Stimulated activated CD4-positive, alpha-beta T cell treated with anti-CD3 and anti-CD28 coated beads, Interleukin-12 subunit alpha, Interleukin-12 subunit beta, amount 100 ng/mL, for 4 hours (primary cell): ENCODE measurements at regions not wholly inside any gene's neighbourhood (a gene's known extent, or its start where the extent isn't known, plus 50 kb on each side); places are given as distances from the start of the nearest gene placed in this dataset.

Experiments
- DNase-seq: peaks from one replicate; pipeline ENCODE4 v3.0.0-alpha.2; 2020

DNA sequence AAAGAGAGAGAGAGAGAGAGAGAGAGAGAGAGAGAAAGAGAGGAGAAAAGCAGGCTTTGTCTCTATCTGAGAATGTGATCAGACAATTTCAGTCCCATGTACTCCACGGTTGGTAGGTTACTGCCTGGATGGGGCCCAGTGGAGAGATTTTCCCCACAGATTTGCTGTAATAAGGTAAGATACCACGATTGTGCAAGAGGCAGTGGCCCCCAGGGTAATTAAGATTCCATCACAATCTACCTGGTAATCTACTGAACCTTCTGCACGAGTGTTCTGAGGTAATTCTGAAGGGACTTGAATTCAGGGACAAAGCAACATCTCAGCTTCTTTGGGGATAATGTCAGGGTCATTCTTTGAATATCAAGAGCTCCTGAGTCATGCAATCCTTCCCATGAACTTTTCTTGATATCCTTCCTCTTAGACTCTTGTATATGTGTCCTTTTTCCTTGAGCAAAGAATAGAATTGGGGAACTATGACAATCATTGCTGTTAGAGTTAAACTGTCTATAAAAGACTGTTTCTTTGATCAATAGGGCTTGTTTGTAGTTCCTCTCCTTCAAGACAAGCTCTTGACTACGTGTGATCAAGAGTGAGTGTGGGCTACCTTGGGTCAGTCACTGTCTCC, 306.6 kb downstream of the MAF start:
- no peak for DNase-seq

DNA sequence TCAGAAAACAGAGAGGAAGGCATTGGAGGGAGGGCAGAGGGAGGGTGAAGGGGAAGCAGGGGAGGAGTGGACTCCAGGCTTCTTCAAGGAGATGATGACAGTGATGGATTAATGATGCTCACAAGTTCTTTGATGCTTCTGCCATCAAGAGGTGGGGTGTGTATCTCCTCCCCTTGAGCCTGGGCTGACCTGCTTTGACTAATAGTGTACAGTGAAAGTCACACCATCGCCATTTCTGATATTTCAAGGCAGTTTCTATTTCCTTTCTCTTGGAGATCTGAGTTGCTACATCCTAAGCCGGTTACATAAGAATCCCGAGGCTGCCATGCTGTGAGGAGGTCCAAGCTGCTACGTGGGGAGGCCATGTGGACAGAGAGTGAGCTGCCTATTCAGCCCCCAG, 312.5 kb downstream of the MAF start:
- DNase-seq: no peak

DNA sequence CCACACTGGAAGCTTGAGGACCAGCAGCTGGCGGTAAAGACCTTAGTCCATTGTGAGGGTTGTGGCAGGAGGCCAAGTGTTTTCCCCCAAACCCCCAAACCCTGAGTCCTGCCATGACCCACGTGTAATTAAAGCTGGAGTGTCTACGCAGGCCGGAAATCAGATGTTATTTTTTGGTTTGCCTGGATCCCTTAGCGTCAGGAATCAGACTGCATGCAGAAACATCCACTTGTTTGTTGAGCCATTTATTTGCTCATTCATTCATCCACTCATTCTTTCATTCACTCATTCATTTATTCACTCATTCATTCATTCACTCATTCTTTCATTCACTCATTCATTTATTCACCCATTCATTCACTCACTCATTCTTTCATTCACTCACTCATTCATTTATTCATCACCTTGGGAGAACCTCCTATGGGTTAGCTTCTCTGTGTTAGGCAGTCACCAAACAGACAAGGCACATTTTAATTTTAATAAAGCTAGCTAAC, 313.1 kb downstream of the MAF start:
- no peak for DNase-seq

DNA sequence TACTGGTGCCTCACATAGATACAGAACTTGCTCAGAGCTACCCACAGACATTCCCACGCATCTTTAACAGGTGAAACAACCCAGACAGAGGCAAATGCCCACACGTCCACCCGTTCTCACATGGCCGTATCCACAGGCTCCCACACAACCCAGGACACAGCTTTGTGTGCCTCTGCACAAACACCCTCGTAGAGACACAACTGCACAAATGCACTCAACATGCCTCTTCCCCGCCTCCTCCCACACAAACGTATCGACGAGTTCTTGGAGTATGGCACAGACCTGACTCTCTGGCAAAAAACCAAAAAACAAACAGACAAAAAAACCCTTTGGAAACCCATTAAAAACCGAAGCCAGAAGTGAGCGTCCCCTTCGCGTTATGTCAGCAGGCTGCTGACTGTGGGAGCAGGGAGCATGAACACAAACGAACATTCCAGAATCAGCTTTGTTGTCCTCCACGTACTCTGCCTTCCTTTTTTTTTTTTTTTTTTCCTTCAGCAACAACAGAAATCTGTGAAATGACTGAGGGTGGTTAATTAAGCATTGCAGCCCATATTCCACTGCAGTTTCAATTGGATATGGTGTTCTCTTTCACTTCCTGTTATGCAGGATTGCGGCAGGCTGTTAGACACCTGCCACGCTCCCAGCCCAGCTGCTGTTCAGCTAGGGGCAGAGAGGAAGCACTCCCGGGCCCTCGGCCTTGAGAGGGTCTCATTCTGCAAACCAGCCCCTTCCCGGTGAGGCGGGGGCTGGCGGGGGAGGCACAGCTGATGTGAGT, 313.7 kb downstream of the MAF start:
- peak; percentile 17 for DNase-seq

DNA sequence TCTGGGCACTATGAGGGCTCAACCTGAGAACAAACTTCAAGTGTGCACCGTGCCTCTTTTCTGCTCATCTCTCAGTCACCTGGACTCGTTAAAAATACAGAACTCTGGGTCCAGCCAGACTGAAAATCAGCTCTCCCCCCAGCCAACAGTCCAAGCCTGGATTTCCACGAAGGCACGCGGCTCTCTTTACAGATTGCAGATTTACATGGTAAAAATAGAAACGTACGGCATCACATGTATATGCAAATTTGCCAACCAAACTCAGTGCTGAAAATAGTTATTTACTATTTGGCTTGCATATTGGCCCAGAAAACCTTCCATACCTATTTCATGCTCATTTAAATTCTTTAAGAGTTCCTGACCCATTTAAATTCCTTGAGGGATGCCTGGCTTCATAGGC, 315.8 kb downstream of the MAF start:
- no peak for DNase-seq

DNA sequence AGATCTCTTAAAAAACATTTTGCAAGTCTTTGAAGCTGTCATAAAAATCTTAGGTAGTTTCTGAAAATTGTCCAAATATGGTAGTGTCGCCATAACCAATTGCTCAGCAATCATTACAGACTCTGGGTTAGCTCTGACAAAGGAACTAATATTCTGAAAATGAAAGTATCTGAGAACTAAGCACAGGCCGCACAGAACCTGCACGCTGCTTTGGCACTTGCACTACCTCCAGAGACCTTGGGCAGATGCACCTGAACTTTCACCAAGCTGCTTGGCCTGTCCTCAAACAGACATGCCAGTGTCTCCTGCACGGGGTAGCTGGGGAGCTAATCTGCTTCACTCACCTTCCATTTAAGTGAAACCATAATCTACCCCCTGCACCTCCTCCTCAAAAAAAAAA, 317.0 kb downstream of the MAF start:
- peak; percentile 16 for DNase-seq

DNA sequence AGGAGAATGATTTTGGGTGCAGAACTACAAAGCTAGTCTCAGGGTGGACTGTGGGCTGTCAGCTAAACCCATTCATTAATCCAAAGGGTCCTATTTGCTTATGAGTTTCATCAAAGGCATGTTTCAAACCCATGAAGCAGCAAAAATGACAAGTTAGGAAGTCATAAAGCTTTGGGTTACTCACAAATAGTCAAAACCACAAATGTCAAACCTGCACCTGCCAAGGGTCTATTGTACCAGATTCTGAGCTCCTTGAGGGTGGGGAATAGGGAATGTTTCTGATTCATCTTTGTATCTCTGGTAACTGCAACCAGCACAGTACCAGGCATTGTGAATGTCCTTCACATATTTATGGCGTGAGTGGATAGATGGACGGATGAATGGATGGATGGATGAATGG, 317.7 kb downstream of the MAF start:
- no peak for DNase-seq

DNA sequence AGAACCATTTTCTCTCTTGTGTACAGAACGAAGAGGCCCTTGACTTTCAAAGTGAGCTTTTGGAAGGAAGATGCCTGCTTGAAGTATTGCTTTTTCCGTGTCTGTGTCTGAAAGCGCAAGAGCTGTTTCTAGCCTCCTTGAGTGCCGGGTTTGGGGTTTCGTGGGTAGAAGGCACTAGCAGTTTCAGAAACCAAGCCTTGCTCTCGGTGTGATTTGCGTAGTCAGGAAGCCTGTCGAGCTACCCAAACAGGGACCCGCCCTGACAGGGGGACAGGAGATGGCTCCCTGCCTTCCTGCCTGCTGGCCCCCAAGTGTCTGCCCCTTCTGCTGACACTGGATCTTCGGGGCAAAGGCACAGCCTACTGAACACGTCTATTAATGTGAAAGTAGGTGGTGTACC, 322.0 kb downstream of the MAF start:
- DNase-seq: peak; percentile 47

DNA sequence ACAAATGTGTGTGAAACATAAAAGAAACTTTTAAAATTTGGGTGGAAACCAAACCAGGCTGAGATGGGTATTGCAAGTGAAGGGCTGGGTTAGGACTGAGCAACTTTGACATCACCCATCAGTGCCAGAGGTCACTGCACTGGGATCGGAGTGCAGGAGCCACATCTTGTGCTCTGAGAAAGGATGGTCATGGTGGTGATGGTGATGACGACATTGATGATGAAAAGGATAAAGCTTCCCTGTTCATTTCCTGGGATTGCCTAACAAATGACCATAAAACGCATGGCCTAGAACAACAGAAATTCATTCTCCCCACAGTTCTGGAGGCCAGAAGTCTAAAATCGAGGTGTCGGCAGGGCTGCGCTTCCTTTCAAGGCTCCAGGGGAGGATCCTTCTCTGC, 324.0 kb downstream of the MAF start:
- DNase-seq: no peak

DNA sequence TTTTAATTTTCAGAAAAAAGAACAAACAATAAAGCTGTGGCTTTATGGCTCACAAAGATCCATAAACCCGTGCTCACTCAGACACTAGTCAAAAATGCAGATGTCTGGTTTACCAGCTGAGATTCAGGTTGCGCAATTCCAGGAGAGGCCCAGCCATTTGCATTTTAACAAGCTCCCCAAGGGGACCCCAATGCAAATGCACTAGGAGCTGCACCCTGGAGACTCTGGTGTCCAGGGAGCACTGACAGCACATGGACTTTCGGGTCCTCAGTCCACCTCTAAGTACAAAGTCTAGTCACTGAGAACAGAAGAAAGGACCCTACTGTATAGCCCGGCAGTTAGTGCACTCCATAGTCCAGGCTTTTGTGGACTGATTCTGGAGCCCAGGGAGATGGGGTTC, 326.3 kb downstream of the MAF start:
- DNase-seq: no peak

DNA sequence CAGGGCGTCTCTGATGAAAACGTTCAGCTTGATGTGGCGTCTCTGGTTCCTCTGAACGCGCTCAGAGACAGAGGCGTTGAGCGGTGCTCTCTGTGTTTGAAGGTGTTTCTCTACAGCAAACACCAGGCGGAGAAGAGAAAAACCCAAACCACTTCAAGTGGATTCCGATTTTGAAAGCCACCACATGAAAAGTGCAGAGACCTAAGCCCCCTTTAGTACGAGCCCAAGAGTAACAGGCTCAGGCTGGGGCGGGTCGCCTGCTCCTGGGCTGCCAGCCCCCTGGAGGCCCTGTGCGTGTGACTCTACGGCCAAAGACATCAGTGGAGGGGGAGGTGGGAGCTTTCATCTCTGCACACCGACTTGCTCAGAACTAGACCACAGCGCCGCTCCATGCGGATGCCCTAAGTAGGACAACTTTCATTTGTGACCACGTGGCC, 328.4 kb downstream of the MAF start:
- peak; percentile 49 for DNase-seq

DNA sequence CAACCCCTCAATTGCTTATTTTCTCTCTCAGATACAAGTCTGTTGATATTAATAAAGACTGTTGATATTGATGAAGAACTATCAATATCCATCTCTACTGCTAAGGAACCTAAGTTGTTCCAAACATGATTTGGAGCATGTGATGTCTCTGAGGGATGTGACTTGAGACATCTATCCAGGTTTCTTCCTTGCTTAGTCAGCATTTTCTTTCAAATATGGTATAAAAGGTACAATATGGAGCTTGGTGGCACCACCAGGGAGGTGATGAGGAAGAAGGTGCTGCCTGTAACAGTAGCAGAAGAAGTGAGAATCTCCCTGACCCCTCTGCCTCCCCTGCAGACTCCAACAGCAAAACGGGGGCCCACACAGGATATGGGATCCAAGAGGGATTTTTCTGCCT, 329.0 kb downstream of the MAF start:
- no peak for DNase-seq

DNA sequence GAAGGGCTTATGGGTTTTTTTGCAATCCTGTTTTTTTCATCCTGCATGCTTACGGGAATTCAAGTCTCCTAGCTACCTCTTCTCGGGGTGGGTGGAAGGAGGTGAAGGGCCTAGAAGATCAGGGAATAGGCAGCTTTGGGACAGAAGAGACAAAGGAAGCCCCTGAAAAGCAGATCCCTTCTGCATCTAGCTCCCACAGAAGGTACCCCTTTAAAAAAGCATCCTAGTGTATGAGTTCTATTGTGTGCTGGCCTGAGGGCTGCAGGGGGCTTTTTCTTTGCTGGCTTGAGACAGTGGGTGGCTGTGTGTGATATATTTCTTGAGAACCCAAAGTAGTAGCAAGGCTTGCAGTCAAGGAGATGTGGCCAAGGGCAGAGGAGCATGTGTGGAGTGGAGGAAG, 330.5 kb downstream of the MAF start:
- no peak for DNase-seq

DNA sequence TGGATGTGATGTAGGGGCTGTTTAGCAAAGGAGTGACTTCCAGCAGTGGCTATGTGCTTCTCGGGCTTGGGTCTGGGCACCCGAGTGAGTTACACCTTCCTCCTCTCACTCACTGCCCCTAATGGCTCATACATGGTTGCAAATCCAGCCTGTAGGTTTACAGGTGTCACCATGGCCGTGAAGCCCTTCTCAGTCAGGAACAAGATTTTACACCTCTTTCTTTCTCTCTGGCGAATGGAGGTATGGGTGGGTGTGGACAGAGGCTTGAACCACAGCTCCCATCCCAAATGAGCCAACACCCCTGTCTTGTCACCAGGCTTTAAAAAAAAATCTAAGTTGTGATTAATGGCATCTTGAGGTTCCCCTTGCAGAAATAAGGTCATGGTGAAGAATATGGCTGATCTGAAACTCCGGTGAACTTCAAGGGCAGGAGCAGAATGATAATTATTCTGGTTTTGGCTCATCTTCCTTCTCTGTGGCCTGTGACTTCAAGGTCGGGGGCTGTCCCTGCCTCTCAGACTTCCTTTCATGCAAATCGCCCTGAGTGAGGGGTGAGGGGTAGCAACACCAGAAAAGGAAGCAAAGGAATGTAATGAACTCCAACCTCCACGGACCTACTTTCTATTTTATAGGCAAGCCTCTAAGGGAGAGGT, 331.2 kb downstream of the MAF start:
- DNase-seq: peak; percentile 47

DNA sequence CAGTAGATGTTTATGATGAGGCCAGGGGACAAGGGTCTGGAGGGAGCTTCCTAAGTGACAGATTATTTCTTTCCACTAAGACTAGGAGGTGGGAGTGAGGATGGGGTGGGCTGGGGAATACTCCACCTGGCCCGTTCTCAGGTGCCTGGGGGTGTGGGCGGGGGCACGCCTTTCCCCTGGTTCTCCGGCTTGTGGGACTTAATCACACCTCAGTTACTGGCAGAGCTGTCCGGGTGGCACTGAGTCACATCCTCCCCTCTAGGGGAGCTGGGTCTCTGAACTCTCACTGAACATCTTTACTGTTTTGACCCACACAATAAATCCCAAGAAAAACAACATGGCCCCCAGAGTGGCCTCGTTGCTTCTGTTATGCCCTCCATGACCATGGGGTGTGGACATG, 332.8 kb downstream of the MAF start:
- DNase-seq: peak; percentile 43

DNA sequence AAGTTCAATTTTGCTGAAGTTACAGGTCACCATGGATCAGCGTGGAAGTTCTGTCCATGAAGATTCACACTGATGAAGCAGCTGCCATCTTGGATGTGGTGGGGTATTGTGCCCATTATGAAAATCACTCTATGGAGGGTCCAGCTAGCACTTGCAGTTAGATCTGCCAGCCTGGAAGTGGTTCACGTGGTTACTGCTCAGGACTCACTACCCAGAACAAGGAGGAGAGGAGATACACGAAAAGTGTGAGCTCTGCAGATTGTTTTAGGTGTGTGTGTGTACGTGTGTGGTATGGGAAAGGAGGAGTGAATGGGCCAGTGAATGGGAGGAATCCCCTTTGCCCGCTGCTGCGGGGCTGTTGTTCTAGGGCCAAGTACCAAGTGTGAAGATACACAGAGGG, 333.4 kb downstream of the MAF start:
- no peak for DNase-seq

DNA sequence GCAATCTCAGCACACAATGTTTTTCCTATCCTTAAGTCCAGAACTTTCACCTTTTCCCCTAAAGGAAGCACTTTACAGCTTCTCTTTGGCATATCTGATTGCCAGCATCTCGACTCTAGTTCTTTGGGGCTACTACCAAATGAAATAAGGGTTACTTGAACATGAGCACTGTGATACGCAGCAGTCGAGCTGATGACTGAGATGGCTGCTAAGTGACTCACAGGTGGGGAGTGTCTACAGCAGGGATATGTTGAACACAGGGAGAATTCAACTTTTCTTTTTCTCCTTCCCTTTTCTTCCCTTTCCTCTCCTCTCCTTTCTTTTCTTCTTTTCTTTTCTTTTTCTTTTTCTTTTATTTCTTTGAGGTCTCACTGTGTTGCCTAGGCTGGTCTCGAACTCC, 334.8 kb downstream of the MAF start:
- no peak for DNase-seq

DNA sequence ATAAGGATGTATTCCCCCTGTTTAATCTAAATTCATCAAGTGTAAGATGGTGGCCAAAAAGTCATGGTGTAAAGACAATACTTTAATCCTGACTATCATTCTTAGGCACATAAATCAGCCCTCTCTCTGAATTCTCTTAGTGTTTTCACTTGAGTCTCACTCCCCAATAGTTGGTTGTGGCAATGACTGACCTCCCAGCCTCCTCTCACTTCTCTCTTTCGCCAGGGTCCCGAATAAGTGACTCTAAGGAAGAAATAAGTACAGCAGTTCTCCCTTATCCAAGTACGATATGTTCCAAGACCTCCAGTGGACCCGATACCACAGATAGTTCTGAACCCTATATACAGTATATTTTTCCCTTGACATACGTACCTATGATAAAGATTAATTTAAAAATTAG, 335.3 kb downstream of the MAF start:
- DNase-seq: no peak

DNA sequence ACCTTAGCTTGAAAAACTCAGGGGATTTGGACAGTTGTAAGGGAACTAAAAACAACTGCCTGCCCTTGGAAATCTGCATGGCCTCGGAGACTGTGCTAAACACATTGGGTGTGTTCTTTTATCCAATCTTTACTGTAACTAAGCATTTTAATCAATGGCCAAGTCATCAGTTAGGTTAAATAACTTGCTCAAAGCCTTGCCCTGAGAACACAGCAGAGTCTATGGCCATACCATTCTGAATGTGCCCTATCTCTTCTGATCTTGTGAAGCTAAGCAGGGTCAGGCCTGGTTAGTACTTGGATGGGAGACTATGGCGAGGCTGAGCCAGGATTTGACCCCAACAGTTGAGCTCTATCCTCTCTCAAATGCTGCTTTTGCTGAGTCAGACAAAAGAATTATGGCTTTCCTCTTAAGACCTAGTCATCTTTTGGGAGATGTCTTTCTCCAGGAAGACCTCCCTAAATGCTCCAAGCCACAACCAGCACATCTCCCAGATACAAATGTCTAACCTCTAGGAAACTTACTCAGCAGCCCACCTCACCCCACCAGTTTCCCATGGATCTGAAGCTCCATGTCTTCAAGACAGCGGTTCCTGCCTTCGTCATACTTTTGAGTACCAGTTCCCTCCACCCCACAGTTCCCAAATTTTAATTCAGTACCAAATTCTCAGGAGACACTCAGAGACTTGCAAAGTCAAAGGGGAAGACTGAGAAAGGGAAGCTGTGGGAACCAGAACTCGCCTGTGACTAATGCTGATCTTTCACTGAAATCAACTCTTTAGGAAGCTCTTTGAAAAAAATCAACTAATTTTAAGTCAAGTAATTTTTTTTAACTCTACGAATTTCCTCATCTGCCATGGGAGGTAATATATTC, 336.1 kb downstream of the MAF start:
- no peak for DNase-seq

DNA sequence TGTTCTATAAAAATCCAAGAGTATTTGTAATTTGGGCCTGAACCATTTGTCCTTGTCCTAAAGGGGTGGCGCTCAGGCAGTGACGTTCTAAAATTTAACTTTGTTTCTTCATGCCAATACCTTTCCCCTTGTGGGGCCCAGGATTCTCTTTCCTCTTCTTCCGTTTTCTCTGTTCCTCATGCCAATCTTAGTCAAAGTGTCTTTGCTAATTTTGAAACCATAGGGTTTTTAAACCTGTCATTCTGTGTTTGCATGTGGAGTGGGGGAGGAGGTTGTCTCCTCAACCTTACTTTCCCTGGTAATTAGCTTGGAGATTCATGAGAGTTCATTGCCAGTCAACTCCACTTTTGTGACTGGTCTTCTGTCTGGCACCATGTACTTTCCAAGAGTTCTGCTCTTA, 337.1 kb downstream of the MAF start:
- DNase-seq: no peak
